GM12864 (cell line): ENCODE measurements at regions not wholly inside any gene's neighbourhood (a gene's known extent, or its start where the extent isn't known, plus 50 kb on each side); places are given as distances from the start of the nearest gene placed in this dataset.

Experiments used
- DNase-seq: peaks from one replicate; pipeline ENCODE4 v3.0.0-alpha.2; 2011; ENCODE audit warnings: low read depth
- H3K4me3 ChIP-seq: 2 replicates; pipeline ENCODE4 v1.5.1; 2011; ENCODE audit warnings: mild to moderate bottlenecking, low read depth, low read length, control low read depth
- TF ChIP-seq, protein P1 (sequence below): IDR thresholded peaks from 2 replicates; pipeline ENCODE4 v1.5.1; 2011; ENCODE audit warnings: low read depth, mild to moderate bottlenecking, moderate library complexity, low read length, control low read depth, inconsistent platforms; ENCODE audit errors: missing control alignments

DNA sequence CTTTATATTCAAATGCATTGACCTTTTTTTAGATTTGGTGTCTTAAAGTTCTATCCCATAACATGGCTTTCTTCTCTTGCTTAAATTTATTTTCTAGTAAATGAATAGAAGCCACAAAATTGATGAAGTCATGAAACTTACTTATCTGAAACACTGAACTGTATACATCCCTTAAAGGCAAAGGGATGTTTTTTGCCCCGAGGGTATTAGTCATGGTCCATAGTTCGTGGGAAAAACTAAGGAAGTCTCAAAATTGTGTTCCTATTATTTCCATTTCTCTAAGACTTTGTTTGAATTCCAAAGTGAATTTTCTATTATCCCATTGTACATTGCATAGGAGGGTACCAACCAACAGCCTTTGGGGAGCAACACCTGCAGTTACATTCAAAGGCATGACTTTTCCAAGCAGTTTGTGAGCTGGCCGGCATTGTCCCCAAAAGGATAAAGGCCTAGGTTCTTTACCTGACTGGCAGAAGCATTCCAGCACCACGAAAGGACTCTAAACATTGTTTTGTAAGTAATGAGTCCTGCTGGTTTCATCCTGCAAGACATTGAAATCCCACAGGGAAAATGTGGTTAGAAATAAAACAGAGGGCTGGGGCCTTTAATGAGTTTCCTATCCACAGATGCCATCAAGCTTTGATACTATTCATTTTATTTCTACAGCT, 473.5 kb downstream of the PRKD1 start:
- no peak overlapping the region for H3K4me3 ChIP-seq
- TF ChIP-seq, protein P1, sequence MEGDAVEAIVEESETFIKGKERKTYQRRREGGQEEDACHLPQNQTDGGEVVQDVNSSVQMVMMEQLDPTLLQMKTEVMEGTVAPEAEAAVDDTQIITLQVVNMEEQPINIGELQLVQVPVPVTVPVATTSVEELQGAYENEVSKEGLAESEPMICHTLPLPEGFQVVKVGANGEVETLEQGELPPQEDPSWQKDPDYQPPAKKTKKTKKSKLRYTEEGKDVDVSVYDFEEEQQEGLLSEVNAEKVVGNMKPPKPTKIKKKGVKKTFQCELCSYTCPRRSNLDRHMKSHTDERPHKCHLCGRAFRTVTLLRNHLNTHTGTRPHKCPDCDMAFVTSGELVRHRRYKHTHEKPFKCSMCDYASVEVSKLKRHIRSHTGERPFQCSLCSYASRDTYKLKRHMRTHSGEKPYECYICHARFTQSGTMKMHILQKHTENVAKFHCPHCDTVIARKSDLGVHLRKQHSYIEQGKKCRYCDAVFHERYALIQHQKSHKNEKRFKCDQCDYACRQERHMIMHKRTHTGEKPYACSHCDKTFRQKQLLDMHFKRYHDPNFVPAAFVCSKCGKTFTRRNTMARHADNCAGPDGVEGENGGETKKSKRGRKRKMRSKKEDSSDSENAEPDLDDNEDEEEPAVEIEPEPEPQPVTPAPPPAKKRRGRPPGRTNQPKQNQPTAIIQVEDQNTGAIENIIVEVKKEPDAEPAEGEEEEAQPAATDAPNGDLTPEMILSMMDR, result no peak
- no peak for DNase-seq

DNA sequence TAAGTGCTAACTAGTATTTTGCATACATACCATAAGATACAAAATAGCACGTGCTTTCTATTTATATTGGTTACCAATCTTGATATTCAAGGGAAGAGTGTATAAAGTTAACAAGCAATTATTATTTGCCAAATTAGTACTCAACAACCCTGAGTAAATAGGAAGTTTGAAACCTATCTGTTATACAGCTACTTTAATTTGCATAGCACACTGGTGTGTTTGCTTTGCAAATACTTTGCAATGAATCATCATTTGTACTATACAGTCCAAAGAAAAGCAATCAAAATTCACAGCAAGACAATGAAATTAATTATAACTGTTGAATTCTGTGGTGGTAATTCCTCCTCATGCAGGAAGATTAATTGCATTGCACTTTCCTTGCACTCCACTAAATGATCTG, 469.1 kb downstream of the PRKD1 start:
- no peak overlapping the region for H3K4me3 ChIP-seq
- TF ChIP-seq, protein P1, result no peak
- DNase-seq, result no peak

GRCh38 chr14:29459531-29459930, 468.1 kb downstream of the PRKD1 start:
- no peak for DNase-seq
- no peak overlapping the region for H3K4me3 ChIP-seq
- TF ChIP-seq, protein P1, result no peak

DNA sequence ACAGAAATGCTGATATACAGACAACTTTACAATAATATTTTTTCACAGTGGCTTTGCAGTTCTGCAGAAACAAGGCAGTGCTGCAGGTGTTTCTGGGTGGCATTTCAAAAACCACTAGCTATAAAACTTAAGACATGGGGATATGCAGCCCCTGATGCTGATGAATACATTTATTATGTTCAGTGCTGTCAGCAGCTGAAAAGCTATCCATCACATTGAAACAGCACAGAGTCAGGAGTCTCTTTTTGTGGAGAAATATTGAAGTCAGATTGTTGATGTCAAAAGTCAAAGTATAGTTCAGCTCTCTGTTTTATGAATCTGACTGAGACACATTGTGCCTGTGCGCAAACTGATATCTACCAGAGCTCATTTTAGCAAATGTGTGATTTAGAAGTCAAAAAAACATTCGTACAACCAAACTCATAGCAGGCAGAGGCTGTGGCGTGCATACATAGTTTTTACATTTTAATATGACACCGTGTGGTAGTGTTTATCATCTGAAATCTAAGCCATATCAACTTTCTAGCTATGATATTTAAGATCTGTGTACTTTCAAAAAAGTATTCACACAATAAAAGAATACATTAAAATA, 467.6 kb downstream of the PRKD1 start:
- TF ChIP-seq, protein P1, result no peak
- no peak for DNase-seq
- no peak overlapping the region for H3K4me3 ChIP-seq

- TF ChIP-seq, protein P1, result no peak
- DNase-seq, result no peak
- no peak overlapping the region for H3K4me3 ChIP-seq
Measured at GRCh38 chr14:29461101-29461500, 466.5 kb downstream of the PRKD1 start.

GRCh38 chr14:29461506-29461905, 466.1 kb downstream of the PRKD1 start:
- no peak for DNase-seq
- TF ChIP-seq, protein P1, result no peak
- no peak overlapping the region for H3K4me3 ChIP-seq

- no peak overlapping the region for H3K4me3 ChIP-seq
- DNase-seq, result no peak
- TF ChIP-seq, protein P1, result no peak
Measured at GRCh38 chr14:29462321-29462720, 465.3 kb downstream of the PRKD1 start.
